ENCODE measurements at regions not wholly inside any gene's neighbourhood (a gene's known extent, or its start where the extent isn't known, plus 50 kb on each side); places are given as distances from the start of the nearest gene placed in this dataset.

DNA sequence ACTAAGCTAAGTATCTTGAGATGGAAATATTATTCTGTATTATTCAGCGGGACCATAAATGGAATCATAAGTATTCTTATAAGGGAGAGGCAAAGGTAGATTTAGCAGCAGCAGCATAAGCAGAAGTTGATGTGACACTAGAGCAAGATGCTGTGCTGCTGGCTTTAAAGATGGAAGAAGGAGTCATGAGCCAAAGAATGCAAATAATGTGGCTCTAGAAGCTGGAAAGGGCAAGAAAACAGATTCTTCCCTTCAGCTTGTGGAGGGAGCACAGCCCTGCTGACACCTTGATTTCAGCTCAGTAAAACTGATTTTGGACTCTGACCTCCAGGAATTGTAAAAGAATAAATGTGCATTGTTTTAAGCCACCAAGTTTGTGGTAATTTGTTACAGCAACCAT lies 144.2 kb upstream of the ANKRD28 start:
- no peak for TF ChIP-seq POLR2A (IDR thresholded peaks at IDR 0.05)
- TF ChIP-seq, protein P1, sequence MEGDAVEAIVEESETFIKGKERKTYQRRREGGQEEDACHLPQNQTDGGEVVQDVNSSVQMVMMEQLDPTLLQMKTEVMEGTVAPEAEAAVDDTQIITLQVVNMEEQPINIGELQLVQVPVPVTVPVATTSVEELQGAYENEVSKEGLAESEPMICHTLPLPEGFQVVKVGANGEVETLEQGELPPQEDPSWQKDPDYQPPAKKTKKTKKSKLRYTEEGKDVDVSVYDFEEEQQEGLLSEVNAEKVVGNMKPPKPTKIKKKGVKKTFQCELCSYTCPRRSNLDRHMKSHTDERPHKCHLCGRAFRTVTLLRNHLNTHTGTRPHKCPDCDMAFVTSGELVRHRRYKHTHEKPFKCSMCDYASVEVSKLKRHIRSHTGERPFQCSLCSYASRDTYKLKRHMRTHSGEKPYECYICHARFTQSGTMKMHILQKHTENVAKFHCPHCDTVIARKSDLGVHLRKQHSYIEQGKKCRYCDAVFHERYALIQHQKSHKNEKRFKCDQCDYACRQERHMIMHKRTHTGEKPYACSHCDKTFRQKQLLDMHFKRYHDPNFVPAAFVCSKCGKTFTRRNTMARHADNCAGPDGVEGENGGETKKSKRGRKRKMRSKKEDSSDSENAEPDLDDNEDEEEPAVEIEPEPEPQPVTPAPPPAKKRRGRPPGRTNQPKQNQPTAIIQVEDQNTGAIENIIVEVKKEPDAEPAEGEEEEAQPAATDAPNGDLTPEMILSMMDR (IDR thresholded peaks at IDR 0.05), result no peak

Data from prostate gland (tissue), 2 donors.